Uterus (tissue), 2 donors: ENCODE measurements at regions not wholly inside any gene's neighbourhood (a gene's known extent, or its start where the extent isn't known, plus 50 kb on each side); places are given as distances from the start of the nearest gene placed in this dataset.

ENCODE experiments used
- CTCF ChIP-seq, 4 experiments: fragments of 200-600 bp in 2 of 4; fragments of 450-650 bp in 2 of 4; sonication (generic) in 2 of 4; IDR thresholded peaks; one replicate each; pipeline ENCODE4 v1.5.1; 2016 to 2019; ENCODE audit warnings: antibody characterized with exemption in 4 of 4, mild to moderate bottlenecking in 2 of 4, moderate library complexity in 1 of 4
- POLR2A ChIP-seq, 2 donors: fragments of 450-650 bp; IDR thresholded peaks; one replicate each; pipeline ENCODE4 v1.6.1; 2016; ENCODE audit warnings: antibody characterized with exemption in 2 of 2, mild to moderate bottlenecking in 1 of 2, moderate library complexity in 1 of 2

- TF ChIP-seq CTCF (IDR thresholded peaks at IDR 0.05) (no peak), POLR2A (IDR thresholded peaks at IDR 0.05) (no peak)
Observed at GRCh38 chr3:168331756-168332155, 236.0 kb upstream of the GOLIM4 start.
